Femur (tissue), 1 donor: ENCODE measurements at regions not wholly inside any gene's neighbourhood (a gene's known extent, or its start where the extent isn't known, plus 50 kb on each side); places are given as distances from the start of the nearest gene placed in this dataset.

ENCODE experiments used
- DNase-seq: peaks from one replicate; pipeline ENCODE4 v3.0.0-alpha.2; 2017

DNA sequence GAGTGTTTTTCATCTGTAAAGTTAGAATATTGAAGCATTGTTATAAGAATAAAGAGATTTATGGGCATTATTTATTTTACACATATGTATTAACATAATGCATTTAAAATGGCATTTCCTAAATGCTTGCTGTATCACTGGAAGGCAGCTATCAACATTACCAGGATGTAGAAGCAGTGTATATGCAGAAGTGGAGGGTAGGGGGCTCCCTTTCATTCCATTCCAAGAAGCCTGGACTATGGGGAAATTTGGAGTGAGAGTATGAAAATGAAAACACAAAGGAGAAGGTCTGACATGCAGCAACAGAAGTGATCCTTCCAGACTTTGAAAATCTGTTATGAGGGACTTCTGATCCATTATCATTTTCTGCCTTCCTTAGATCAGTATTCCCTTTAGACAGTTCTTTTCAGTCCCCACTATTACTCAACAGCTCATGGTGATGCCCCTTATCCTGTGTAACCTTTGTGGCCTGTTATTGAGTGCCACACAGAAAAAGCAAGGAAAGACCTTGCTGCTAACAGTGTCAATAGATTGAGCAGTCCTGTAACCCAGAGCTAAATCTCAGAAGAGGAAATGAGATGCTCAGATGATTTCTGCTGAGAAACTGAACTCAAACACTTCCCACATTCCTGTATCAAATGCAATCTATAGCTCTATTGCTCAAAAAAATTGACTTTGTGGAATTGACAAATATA lies 216.6 kb downstream of the HNMT start:
- DNase-seq: no peak

DNA sequence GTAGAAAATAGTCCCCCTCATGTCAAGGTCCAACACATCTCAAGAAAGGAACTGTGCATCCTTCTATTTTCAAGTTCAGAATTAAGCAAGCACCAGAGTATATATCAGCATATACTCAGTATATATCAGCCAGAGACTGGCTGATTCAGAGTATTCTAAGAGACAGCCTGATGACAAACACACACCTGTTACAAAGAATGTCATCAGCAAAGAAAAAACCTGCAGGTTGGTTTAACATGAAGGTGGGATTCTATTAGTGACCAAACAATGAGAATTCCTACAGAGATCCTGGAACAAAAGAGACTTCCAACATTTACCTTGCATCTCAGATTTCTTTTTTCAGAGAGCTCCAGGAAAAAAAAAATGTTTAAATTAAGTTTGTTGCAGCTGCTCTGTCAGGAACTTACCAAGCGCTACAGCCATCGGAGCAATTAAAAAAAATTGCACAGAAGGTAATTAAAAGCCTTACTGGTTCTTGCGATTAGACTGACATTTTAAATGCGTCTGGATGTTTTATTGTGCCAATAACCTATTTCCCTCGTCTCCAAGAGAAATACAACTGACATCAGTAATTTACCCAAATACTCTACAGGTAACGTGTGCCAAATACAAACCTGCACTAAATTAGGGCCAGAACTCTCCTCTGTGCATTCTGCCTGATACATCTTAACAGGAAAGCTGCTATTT lies 218.1 kb downstream of the HNMT start:
- no peak for DNase-seq

GRCh38 chr2:138182937-138183312 lies 218.7 kb downstream of the HNMT start:
- DNase-seq: peak; percentile 29

DNA sequence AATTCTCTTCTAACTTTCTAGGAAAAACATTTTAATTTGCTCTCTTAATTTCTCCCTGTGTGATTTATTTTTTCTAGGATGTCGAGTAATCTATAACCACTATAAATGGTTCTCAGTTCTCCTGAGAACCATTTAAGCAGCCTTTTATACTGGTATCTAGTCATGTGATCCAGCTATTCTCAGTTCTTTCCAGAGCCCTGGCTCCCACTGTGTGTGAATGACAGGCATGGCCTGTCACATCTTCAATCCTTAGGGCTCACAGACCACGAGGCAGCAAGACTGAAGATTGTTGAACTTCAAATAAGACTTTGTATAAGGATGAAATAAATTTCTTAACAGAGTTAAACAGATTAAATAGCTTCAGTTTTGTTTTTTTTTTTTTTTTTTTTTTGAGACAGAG lies 219.4 kb downstream of the HNMT start:
- DNase-seq: no peak

DNA sequence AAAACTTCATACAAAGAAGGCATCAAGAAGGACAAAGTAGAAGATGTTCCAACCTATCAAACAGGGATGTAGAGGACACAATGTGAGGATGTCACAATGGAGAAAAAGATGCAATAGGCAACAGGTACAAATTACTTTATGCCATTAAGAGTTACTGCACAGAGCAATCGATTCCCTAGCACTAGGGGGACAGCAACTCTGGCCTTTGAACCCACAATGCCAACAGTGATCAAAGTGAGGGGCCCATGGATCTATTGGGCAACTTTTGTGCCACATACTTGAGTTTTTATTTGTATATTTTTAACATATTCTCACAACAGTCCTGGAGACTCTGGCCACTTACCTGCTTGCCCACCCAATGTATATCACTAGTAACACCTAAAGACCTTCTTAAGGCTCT lies 220.2 kb downstream of the HNMT start:
- no peak for DNase-seq

GRCh38 chr2:138185827-138186226 lies 221.6 kb downstream of the HNMT start:
- no peak for DNase-seq

GRCh38 chr2:138187221-138187620 lies 222.9 kb downstream of the HNMT start:
- no peak for DNase-seq

GRCh38 chr2:138190999-138191398 lies 226.7 kb downstream of the HNMT start:
- DNase-seq: no peak

DNA sequence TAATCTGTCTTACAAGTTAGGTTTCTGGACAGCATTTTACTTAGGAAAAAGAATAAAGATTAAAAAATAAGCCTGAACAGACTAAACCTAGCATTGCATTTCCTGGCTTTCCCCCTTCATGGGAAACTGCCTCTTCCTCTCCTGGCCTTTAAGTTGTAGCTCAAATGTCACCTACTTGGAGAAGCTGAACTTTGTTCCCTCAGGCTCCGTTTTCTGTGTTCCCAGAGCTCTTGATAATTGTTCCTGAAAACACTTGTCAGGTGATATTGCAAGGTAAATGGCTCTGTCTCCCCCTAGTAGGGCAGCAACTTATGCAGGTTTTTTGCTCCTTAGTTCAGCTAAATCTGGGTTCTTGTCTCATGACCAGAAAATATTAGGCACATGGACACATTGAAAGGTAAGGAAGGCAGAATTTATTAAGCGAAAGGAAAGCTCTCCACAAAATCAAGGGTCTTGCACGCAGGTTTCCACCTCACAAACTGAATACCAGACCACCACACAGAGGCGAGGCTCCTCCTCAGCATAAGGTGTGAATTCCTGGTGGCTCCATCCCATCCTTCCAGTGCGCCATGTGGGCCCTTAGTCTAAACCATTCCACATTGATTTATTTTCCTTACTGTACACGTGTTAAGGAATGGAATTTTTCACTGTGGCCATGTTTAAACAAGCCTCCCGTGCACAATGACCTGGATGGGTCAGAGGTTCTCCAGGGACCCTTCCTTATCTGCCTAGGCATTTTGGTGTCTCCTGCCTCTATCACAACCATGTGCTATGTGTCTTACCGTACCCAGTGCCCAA lies 229.3 kb downstream of the HNMT start:
- no peak for DNase-seq

GRCh38 chr2:138201286-138201685 lies 237.0 kb downstream of the HNMT start:
- no peak for DNase-seq

DNA sequence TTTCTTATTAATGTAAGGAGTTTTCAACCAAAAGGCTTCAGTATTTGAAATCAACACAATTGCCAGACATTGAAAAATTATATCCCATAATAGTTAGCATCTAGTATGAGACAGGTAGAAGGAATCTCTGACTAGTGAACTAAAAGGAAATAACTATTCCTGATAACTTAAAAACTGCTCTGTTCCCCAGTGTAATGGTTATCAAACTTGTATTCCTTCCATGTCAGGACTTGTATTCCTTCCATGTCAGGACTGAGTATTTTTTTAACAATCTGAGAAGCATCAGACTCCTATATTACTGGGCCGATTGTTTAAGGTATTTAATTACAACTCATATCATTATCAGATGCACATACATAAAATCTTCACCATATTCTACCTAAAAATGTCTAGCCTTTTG lies 238.5 kb downstream of the HNMT start:
- DNase-seq: no peak

DNA sequence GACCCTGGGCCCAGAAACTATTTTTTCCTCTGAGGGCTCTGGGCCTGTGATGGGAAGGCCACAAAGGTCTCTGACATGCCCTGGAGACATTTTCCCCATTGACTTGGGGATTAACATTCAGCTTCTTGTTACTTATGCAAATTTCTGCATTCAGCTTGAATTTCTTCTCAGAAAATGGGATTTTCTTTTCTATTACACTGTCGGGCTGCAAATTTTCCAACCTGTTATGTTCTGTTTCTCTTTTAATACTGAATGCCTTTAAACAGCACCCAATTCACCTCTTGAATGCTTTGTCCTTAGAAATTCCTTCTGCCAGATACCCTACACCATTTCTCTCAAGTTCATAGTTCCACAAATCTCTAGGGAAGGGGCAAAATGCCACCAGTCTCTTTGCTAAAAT lies 241.0 kb downstream of the HNMT start:
- no peak for DNase-seq

DNA sequence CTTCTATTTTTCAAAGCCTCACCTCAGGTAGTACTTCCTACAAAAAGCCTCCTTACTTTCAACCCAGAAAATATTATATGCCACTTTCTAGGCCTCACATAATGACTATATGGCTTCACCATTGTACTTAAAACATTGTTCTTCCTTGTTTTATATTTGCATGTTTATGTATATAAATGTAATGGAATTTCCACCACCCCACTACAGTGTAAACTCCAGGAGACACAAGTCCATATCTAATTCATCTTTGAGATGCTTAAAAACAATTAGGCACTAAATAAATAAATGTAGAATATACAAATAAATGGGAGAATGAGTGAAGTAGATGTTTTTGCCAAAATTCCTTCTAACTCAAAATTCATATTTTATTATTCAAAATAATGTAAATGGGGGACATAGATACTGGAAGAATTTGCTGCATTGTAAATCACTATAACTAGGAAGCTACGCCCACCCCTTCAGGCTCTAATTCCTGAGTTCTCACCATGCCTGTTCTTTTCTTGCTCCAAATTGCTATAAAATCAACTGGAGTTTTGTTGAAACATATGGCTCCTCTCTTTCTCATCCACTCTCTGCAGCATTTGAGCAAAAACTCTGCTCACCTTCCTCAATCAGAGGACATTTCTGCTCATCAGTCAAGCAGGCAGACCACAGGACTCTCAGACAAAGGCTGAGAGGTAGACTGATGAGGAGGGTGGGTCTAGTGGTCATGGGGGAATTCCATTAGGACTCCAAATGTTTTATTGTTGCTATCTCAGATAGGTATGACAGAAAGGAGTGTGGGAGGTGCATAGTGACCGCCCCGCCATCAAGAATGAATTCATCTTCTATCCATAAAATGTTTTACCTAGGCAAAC lies 243.0 kb downstream of the HNMT start:
- DNase-seq: no peak

GRCh38 chr2:138209009-138209408 lies 244.7 kb downstream of the HNMT start:
- no peak for DNase-seq

GRCh38 chr2:138210487-138210886 lies 246.2 kb downstream of the HNMT start:
- DNase-seq: no peak

GRCh38 chr2:138212434-138212833 lies 248.2 kb downstream of the HNMT start:
- no peak for DNase-seq

DNA sequence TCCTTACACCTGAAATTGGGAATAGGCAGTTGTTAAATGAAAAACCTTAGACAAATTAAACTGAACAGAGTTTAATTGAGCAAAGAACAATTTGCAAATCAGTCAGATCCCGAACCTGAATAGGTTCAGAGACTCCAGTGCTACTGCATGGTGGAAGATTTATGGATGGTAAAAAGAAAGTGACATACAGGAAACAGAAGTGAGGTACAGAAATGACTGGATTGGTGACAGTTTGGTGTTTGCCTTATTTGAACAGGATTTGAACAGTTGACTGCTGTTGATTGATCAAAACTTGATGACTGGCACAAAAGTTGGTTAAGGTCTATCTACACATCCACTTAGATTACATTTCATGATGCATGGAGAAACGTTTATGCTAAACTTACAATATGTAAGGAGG lies 248.8 kb downstream of the HNMT start:
- no peak for DNase-seq

DNA sequence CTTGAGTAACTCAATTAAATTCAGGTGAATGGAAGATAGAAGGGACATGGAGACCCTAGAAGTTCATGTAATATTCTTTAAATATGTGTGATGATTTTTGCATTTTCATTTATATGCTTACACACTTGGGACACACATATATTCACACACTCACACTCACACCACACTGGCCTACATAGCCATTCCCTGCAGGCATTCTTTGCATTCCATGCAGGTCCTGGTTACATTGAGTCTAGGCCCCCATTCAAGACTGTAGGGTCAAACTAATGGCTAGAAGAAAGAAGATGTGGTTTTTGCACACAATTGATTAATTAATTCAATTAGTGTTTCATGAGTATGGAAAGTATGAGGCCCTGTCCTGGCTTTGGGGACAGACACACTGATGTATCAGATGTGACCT lies 249.4 kb downstream of the HNMT start:
- DNase-seq: no peak

DNA sequence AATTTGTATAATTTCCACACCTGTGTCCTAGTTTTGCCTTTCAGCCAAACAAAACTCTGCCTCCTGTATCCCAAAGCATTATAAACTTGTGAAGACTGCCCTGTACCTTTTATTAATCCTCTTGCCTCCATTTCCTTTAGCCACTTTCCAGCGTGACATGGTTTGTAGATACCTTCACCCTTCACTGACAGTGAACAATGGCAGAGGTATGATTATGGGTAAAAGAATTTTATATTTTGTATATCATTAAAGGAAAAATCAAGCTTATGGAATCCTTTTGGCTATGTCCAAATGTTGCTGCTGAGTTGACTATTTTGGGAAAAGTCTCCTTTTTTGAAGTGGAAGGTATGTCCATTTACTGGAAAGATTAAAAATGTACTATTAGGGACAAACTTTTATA lies 251.7 kb downstream of the HNMT start:
- no peak for DNase-seq

DNA sequence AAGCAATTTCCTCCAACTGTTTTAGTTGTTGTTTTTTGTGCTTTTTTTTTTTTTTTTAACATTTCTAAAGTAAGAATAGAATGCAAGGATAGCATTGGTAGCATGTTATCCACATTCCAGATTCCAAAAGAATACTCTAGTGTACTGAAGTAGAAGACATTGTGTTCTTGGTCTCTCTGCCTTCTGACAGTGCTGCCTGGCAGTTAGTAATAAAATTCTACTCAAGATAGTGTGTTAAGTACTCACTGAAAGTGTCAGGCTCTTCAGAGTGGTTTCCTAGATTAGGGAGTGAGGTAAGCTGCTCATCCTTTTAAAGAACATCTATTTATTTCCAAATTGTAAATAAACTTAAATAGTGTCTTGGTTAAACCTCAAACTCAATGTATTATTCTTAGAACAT lies 253.7 kb downstream of the HNMT start:
- DNase-seq: no peak

GRCh38 chr2:138218397-138218796 lies 254.1 kb downstream of the HNMT start:
- no peak for DNase-seq

DNA sequence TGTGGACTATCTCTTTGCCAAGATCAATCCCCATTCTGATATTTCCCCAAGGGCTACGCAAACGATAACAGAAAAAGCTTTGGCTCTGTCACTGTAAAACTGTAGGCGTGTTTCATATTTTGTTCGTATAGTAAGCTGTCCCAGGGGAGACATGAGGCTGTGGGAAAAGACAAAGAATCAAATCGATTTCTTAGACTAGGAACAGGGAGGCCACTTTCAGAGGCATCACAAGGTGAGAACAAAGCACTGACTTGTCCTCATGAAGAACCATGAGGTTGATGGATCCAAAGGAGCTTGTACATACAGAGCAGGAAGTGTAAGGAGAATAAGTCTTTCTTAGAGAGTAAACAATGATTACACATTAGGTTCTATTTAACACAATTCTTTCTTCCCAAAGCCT lies 255.7 kb downstream of the HNMT start:
- DNase-seq: no peak

DNA sequence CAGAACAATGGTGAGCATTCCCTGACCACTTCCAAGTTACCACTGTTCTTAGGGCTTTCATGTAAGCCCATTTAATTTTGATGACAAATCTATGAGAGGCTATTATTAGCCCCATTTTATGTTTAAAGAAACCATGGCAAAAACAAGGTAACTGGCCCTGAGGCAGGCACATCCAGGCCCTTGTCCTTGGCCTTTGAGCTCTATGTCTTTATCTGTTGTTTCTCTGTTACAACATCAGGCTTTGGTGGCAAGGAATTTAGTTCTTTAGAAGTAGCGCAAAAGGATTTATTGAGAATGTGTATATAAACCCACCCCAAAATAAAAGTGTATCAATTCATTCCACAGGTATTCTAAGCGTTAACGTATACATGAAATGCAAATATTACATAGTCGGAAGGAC lies 257.1 kb downstream of the HNMT start:
- DNase-seq: no peak
